Stimulated activated CD4-positive, alpha-beta T cell treated with anti-CD3 and anti-CD28 coated beads, Interleukin-2, amount 100 ng/mL, for 48 hours (primary cell): ENCODE measurements at regions not wholly inside any gene's neighbourhood (a gene's known extent, or its start where the extent isn't known, plus 50 kb on each side); places are given as distances from the start of the nearest gene placed in this dataset.

ENCODE experiments used
- DNase-seq, 2 donors: peaks; one replicate each; pipeline ENCODE4 v3.0.0-alpha.2; 2020

DNA sequence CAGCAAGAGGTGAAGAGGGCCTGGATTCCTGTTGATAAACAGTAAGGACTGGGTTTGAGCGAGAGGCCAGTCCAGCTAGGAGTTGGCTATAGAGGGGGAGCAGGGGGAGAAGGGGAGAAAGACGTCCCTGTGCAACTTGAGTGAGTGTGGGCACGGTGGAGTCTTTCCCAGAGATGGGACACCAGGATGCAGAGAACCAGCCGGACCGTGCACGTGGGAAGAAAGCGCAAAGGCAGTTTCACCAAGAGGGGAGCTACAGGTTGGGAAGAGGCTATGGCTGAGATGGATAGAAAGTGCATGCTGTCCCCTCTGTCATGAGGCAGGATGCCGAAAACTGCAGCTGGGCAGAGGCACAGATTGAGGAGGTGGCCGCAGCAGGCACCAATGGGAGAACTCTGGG, 96.0 kb upstream of the TLE3 start:
- DNase-seq = no peak

DNA sequence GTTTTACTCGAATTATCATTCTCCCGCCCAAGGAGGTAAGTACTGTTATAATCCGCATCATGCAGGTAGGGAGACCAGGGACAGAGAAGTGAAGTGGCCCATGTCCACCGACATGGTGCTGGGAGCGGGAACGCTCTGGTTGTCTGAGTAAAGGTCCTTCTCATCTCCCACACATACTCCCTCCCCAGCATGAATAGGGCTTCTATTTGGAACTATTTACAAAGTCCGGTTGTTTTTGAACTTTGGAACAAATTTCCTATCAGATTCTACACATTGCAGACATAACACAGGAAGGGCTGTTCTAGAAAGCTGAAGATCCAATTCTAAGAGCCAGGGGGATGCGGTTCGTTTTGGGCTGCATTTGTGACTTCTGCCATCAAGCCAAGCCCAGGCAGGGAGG, 94.8 kb upstream of the TLE3 start:
- DNase-seq = no peak

DNA sequence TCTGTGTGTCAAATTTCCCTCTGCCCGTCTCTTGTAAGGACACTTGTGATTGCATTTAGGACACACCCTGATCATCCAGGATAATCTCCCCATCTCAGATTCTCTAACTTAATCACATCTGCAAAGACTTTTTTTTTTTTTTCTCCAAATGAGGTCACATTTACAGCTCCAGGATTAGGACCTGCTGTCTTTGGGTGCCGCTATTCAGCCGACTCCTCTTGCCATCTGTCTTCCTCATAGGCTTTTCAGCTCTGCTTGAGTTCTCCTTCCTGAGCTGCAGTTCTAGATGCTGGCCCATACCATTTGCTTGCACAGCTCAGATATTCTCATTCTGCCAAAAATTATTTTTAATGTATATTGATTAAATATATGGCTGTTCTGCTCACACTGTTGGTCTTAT, 94.3 kb upstream of the TLE3 start:
- DNase-seq = no peak

DNA sequence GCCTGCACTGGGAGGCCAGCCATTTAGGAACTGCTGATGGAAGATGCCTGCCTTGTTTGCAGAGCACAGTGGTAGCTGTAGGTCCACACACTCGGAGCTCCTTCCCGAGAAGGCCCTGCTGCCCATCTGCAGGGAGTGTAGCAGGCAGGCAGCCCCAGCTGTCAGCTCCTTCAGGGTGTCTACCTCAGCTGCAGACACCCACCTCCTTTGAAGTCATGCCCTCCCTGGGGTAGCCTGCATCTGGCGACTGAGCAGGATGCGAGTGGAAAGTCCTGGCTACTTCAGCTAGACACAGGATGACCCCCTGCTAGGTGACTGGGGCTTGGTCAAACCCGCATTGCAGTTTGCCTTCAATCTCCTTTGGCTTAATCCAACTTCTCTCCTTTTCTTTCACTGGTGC, 93.2 kb upstream of the TLE3 start:
- no peak for DNase-seq

DNA sequence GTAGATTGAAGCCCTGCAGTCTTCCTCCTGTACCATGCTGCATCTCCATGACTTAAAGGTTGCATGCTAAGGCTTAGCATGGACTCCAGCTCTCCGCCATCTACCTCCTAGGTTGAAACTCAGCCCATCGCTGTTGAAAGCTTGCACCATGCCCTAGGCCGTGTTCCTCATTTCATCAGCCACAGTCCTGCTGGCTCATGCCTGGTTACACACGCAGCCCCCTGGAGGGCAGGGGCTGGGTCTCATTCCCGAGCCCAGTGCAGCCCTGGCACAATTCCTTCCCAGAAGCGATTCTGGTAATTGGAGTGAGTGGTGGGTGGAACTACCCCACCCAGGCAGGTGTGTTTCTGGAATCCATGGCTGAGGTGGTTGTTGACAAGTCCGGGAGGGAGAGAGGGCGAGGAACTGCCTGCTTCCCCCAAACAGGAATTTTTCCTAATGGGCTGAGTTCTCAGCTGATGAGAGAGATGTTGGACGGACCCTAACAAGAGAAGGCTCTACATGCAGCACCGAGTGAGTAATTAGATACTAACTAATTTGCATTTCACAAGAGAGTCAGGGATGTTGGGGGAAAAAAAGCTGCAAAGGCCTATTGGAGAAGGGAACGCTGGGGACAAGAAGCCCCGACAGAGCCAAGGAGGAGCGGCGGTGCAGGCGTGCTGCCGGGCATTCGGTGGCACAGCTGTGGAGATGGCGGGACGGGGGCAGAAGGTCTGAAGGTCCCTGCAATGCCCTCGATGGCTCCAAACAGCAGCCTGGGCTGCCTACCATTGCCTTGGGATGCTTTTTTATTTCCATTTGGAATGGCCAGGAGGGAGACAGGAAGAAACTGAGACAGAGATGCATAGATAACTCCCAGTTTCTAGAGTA, 92.3 kb upstream of the TLE3 start:
- no peak for DNase-seq

DNA sequence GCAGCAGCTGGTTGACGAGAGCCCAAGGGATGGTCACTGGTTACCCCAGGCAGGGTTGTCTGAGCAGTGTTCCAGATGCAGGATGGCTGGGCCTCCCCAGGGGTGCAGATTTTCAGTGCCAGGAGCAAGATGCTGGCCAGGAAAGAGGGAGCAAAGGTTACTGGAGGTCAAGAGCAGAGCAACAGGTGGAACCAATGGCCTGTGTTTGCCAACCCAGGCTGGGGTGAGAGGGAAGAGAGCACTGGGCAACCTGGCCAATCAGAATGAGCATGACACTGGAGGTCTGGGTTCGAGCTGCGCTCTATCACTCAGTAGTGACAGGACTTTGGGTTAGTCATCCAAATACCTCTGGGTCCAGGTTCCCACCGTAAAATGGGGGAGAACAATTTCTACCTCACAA, 90.6 kb upstream of the TLE3 start:
- DNase-seq = no peak

DNA sequence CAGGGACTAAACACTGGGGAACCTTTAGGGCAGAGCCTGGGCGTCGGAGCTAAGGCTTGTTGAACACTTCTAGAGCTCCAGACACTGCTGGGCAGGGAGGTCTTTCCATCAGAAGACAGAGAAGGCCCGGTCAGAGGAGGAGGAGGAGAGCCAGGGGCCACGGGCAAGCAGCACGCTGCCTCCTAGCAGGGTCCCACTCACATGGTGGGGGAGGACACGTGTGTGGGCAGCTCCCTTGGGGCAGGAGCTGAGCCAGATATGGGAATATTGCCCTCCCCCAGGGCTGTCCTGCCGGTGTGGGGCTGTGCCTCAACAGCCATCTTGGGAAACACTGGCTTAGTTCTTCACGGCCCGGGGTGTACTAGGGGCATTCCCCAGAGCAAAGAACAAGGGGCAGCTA, 89.6 kb upstream of the TLE3 start:
- DNase-seq = no peak

DNA sequence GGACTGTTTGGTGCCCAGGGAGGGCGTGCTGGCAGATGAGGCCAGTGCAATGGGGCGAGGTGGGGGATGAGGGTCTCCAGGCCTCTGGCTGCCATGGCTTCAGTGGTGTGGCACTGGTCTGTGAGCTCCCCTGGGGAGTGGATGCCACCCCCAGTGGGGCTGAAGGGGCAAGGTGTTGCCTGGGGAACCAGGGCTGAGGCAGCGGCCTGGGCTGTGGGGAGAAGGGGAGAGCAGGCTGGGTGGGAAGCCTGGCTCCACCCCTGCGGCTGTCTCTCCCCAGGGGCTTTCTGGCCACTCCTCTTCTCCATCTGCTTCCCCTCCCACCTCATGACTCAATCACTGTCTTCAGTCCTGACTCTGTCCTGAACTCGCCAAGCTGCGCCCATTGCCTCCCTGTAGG, 88.4 kb upstream of the TLE3 start:
- no peak for DNase-seq

DNA sequence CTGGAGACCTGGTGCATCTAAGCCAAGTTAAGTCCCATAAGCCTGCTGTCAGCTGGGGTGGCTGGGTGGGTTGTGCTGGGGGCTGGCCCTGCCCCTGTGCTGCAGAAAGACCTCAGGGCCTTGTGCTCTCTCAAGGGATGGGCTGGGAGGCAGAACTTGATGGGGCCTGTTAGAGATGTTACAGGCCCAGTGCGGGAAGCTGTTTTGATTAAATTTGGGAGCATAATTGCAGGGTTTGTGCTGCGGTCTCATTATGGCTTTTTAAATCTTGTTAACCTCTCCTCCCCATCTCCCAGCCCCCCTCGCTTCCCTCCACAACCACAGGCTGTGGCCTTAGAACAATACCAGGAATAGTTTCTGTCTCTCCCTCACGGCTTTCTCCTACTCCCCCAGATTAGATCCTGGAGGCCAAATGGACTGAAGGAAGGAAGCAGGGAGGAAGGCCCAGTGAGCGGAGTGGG, 87.6 kb upstream of the TLE3 start:
- no peak for DNase-seq

DNA sequence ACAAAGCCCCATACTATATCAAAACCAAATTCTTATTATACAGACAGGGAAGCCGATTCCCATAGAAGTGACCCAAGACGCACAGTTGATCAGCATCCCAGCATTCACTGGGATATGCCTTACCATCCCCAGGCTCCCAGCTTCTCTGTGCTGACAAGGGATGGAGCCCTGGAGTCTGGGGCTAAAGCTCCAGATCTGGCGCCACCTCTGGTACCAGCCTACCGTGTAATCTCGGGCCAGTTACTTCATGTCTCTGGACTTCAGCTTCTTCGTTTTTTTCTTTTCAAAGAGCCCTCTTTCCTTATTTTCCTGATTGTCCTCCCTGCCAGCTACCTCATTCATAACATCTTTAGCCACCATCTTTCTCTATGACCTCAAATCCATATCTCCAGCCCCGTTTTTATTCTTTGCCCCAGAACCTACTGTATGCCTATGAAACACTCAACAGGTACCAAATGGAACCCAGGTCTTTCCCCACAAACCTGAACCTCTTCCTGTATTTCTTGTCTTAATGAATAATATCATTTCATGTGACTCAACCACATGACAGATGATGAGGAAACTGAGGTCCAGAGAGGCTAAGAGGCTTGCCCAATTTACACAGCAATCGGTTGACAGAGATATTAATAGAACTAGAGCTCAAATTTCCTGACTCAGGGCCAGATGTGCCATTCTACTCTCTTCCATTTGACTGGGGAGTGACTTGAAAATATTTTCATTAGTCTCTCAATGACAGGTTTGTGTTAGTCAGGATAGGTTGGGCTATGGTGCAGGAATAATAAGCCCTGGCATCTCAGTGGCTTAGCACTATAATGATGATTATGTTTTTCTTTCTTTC, 85.4 kb upstream of the TLE3 start:
- DNase-seq = no peak

DNA sequence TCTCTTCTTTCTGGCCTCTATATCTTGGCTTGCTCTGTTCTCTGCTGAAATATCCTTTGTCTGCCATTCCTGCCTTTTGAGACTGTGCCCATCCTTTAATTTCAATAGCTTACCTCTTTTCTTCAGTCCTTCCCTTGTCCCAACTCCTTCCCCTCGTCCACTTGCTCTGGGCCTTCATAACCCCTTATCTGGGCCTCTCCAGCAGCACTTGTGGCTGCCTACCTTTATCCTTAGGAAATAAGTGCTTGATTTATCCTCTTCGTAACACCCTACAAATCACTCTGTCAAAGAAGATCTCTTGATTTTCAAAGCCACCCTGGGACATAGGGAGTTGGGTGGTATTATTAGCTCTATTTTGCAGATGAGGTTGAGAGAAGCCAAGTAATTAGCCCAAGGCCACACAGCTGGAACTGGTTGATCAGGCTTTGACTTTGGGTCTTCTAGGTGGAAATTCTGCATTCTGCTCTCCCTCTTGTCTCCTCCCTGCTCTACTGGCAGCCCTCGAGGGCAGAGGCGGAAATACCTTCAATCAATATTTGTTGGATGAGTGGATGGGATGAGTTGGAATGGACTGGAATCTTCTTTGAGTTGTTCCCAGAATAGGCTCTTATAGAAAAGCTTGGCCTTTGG, 84.0 kb upstream of the TLE3 start:
- no peak for DNase-seq

DNA sequence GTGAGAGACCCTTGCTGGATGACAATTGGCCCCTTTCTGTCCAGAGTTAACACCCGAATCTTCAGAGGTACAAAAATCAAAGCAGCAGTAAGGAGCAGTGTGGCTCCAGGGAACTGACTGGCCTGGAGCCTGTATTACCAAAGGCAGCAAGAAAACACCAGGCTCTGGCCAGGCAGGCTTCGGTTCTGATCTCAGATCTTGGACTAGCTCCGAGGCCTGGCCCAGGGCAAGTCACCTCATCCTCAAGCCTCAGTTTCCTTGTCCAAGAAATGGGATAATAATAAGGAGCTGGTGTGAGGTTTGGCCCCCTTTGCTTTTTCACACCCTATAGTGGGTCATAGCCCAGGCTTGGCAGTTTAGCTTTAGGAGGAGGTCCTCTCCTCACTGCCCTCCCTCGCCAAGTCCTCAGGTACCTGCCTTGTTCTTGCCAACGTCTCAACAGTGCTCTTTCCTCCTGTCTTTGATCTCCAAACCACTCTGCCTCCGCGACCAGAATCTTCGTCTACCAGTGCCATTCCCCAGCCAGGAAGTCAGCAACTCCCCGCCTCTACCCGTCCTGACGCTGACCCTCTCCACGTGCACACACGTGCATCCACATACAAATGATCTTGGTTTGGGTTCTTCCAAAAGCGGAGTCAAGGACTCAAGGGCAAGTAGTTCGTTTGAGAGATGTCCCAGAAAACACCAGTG, 82.6 kb upstream of the TLE3 start:
- no peak for DNase-seq

DNA sequence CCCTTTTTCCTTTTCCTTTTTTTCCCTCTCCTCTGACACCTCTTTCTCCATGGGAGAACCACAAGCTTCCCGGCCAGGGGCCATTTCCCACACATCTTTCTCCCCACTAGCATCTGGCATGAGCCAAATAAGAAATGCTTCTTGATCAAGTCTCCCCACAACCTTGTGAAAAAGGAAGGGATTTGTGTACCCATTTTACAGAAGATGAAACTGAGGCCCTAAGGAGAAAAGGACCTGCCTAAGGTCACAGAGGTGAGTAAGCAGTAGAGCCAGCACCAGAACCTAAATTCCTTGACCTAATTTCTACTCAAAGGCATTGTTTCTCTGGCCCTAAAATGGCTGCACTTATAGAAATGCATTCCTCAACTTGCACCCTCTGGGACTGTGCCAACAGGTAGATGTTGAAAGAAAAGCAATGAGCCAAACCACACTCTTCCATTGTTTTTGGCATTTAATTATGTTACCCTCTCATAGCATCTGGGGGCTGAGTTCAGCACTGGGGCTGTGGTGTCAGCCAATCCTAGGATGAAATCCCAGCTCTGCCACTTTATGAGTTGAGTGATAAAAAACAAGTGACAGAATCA, 81.7 kb upstream of the TLE3 start:
- DNase-seq = no peak

DNA sequence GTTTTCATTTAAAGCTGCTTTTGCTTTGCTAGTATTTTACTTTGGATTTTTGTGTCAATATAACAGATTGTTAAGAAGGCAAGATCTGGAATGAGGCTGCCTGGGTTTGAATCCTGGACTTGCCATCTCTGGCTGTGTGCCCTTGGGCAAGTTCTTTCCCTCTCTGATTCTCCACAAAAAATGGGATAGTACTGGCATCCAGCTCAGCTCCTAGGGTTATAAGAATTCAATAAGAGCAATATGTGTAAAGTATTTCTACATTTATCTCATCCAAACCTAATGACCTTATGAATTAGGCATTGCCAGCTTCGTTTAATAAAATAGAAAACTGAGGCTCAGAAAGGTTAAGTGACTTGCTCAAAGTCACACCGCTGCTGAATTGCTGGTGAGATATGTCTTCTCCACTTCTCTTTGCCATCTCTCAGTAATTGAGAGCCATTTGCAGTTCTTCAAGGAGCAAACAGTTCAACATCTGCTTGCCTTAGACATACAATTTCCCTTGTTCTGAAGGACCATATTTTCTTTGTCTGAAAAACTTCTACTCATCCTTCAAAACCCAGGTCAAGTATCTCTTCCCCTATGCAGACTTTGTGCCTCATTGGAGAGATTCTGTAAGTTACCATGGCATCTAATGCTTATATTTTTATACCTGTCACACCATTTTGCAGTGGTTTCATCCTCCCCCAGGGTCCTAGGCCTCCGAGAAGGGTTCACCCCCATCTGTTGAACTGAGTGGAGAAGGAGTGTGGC, 80.8 kb upstream of the TLE3 start:
- no peak for DNase-seq

DNA sequence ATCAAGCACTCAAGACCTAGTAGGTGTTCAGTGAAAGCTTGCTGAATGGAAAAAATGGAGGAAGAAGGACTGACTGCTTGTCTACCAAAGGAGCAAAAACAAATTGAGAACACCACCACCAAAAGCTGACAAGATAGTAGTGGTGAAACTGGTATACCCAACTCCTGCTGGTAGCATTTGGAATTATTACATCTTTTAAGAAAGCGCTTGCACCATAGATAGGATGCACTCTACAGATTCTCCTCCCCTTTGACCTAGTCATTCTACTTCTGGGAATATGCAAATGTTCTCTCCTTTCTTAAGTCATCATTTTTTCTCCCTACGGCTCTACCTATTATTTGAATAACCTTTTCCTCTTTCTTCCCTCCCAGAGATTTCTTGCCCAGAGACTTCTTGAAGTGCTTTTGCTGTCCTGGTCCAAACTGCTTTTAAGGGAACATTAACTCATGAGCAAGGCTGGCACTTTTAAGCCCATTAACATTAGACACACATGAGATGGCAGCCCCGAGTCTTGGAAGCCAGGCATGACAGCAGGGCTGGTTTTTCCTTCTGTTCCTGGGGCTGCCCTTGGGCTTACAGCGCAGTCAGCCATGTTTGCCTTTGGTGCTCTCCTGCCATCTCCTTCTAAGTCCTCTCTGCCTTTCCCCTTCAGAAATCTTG, 75.0 kb upstream of the TLE3 start:
- no peak for DNase-seq

DNA sequence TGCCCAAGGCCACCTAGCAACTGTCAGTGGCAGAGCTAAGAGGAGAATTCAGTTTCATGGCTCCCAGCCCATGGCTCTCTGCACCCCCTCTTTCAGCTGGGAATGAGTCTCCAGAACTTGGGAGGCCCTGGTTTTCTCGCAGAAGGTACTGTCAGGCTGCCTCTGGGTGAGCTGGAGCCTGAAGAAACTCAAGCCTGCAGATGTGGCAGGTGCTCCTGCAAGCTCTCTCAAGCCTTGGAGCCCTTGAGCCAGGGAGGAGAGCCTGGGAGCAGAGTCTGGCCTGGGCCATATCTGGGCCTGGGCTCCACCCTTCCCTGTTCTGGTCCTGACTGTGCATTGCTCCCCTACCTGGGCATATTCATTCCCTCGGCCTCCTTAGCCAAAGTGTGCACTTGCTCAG, 74.4 kb upstream of the TLE3 start:
- no peak for DNase-seq

DNA sequence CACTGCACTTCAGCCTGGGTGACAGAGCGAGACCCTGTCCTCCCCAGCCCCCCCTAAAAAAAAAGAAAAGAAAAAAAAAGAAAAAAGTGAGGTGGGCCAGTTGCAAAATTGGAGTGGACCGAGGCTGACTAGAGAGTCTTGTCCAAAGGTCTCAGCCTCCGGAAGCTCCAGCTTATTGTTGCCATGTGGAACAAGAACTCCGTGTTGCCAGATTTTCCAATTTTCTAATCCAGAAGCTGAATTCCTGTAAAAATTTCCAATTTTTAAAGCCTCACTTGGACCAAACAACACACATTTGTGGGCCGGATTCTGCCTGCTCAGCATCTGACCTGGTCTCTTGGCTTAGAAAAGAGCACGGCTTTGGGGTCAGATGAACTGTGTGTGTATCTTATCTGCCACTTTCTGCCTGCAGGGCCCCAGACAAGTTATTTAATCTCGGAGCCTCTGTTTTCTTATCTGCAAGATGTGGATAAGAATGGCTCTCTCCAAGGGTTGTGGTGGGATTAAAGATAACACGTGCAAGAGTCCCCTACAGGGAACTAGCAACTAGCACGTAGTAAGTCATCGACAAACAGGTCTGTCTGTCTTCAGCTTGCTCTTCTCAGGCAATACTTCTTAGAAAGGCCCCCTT, 73.7 kb upstream of the TLE3 start:
- no peak for DNase-seq

DNA sequence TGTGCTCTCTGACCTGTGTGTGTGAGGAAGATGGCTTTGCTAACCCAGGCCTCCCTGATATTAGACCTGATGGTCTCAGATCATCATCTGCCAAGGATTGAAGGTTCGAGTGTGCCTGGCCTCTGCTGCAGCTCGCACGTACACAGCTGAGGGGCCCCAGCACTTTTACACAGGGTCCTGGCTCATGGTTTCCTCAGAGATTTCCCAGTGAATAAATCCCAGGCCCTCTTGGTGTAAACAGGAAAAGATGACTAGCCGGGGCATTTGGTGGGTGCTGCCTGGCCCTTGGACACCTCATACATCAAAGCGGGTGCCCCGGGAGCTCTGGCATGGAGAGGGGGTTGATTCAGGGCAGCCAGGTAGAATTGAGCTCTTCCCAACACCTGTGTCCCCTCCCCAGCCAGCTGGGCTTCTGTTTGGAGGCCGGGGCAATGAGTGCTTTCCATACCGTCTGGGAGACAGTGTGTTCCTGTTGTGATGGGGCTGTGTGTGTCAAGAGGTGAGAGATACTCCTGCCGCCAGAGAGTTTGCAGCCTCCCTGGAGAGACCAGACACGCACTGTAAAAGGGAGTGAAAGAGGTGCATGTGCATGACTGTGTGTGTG, 72.5 kb upstream of the TLE3 start:
- no peak for DNase-seq

DNA sequence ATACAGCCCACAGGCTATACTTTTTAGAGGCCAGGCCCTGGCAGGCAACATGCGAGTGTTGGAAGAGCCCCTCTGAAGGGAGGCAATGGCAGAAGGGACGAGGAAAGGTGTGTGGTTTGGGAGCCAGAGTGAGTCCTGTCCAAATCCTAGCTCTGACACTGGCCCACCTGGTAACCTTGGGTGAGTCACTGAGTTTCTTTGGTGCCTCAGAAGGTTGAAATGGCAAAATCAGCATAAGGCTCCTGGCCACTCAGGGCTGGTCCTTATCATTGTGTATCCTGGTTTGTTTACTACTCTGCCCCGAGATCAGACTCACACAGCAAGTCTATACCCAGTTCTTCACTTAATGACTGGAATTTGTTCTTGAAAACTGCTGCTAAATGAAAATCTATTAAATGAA, 71.4 kb upstream of the TLE3 start:
- no peak for DNase-seq

DNA sequence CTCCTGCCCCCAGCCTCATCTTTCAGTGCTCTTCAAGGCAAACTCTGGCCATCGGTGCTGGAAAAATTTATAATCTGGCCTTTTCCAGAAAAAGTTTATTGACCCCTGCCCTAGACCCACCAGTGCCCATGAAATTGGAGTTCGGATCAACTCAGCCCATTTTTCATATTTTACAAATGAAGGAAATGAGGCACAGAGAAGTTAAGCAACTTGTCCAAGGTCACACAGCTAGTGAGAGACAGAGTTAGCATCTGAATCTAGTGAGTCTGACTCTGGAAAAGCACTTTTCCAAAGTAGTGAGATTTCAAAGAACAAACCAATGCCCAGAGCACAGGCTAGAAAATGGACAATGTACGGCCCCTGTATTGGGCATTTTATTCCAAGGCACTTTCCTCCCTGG, 69.4 kb upstream of the TLE3 start:
- no peak for DNase-seq
